Stimulated activated naive B cell treated with anti-CD40 and anti-IgM and Interleukin-4, amounts not matched to agents 10 μg/mL and 1 μg/mL and 100 μg/mL, for 72 hours (primary cell): ENCODE measurements at regions not wholly inside any gene's neighbourhood (a gene's known extent, or its start where the extent isn't known, plus 50 kb on each side); places are given as distances from the start of the nearest gene placed in this dataset.

Experiments used
- ATAC-seq, 2 donors: fragments of 150-1000 bp; cut with Tn5 transposase; replicated peaks; 2 replicates each; pipeline ENCODE4 v1.10.0; 2021; ENCODE audit warnings: moderate library complexity in 1 of 2
- DNase-seq: peaks from one replicate; pipeline ENCODE4 v3.0.0; 2021
- H3K27ac Mint-ChIP-seq: one replicate; pipeline ENCODE4 v1.8.0; 2022; ENCODE audit warnings: mild to moderate bottlenecking, mixed read lengths
- H3K27me3 Mint-ChIP-seq, 2 donors: one replicate each; pipeline ENCODE4 v1.8.0; 2022; ENCODE audit warnings: mixed read lengths in 2 of 2
- H3K36me3 Mint-ChIP-seq, 2 donors: one replicate each; pipeline ENCODE4 v1.8.0; 2022; ENCODE audit warnings: mixed read lengths in 2 of 2, mild to moderate bottlenecking in 1 of 2
- H3K4me1 Mint-ChIP-seq, 2 donors: one replicate each; pipeline ENCODE4 v1.8.0; 2022; ENCODE audit warnings: mixed read lengths in 2 of 2, mild to moderate bottlenecking in 1 of 2
- H3K4me3 Mint-ChIP-seq, 2 donors: one replicate each; pipeline ENCODE4 v1.8.0; 2022; ENCODE audit warnings: mild to moderate bottlenecking in 2 of 2, mixed read lengths in 2 of 2, moderate library complexity in 1 of 2
- H3K9me3 Mint-ChIP-seq, 2 donors: one replicate each; pipeline ENCODE4 v1.8.0; 2022; ENCODE audit warnings: mixed read lengths in 2 of 2, mild to moderate bottlenecking in 1 of 2

DNA sequence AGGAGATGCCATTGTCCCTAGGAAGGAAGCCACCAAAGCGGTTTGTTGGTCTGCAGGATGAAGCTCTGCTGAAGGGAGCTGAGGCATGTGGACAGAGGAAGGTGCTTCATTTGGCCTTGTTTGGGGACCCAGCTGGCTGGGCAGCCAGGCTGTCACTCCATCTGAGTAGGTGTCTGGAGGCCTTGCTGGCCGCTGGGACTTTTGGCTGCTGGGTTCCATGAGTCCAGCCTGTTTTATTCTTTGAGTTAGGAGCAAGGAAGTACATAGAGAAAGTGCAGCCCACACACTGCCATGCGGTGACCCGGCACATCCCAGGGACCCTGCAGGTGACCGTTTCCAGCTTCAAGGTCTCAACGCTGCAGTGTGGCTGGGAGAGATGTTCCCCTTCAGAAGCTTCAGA, 251.2 kb upstream of the IRX4 start:
- Mint-ChIP-seq H3K27ac (no peak overlapping the region), H3K27me3 (no peaks in the 10 kb centered on the region), H3K9me3 (peaks cover 4 to 8% of the 10 kb centered on the region in 2 donors), H3K36me3 (no peaks in the 10 kb centered on the region), H3K4me3 (no peak overlapping the region), H3K4me1 (peaks cover 0 to 3% of the 10 kb centered on the region in 2 donors)
- DNase-seq (no peak), ATAC-seq (no peak)

DNA sequence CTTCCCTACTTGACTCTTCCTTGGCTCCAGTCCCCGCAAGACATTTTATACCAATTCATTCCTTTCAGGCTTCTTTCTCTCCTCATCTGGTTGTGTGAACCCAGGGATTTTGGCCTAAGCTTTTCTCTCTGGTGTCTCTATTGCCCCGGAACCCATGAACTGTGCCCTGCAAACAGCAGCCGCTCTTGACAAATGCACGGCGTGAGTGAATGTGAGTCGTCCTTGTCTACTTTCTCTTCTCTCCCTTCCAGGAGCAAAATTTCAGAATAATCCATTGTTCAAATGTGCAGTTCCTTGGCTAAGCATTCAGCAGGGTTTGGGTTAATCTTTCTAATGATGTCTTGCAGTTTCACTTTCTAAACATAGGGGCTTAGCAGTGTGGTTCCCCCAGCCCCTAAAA, 250.4 kb upstream of the IRX4 start:
- ATAC-seq (no peak), DNase-seq (no peak)
- Mint-ChIP-seq H3K9me3 (peaks cover 4 to 8% of the 10 kb centered on the region in 2 donors), H3K27ac (no peak overlapping the region), H3K4me1 (peaks cover 0 to 3% of the 10 kb centered on the region in 2 donors), H3K4me3 (no peak overlapping the region), H3K36me3 (no peaks in the 10 kb centered on the region), H3K27me3 (no peaks in the 10 kb centered on the region)

DNA sequence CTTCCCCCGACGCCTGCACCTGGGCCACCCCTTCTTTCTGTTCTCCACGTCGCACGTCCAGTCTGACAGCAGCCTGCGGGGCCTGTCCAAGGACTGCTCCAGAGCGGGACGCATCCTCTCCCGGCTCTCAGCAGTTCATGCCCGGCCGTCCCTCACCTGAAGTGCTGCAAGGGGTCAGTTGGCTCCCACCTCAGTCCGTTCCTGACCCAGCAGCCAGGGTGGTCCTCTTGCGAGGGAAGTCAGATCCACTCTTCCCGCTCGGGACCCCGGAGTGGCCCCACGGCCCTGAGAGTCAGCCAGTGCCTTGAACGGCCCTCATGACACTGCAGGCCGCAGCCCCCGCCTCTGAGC, 249.7 kb upstream of the IRX4 start:
- Mint-ChIP-seq H3K36me3 (no peaks in the 10 kb centered on the region), H3K9me3 (peaks cover 4 to 8% of the 10 kb centered on the region in 2 donors), H3K27me3 (no peaks in the 10 kb centered on the region), H3K4me1 (peaks cover 0 to 3% of the 10 kb centered on the region in 2 donors), H3K4me3 (no peak overlapping the region), H3K27ac (no peak overlapping the region)
- DNase-seq = no peak
- no peak for ATAC-seq

DNA sequence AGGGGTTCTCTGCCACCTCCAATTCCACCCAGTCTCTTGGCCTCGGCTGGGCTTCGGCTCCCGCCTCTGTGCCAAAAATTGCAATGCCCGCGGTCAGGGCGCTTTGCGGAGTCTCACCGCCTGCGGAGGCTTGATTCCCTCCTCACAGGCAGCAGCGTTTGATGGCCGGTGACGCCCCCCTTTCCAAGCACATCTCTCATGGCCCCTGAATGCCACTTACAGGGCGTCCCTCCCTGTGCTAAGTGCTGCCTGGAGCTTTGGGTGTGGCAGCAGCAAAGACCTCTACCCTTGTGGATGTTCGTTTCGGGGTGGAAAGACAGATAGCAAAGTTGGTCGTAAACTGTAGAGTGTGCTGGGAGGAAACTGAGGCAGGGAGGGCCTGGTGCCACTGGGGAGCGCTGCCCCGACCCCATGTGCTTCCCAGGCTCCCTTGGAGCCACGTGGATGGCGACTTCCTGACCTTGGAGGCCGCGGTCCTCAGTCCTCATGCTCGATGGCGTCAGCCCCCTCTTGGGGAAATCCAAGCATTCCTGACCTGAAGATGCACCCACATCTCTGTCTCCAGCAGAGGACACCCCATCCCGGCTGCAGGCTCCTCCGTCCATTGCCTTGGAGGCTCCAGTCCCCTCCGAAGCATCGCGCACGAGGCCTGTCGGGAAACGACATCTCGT, 249.2 kb upstream of the IRX4 start:
- no peak for DNase-seq
- ATAC-seq = no peak
- Mint-ChIP-seq H3K4me1 (peaks cover 0 to 3% of the 10 kb centered on the region in 2 donors), H3K27ac (no peak overlapping the region), H3K4me3 (no peak overlapping the region), H3K9me3 (peaks cover 6 to 7% of the 10 kb centered on the region in 2 donors), H3K36me3 (no peaks in the 10 kb centered on the region), H3K27me3 (no peaks in the 10 kb centered on the region)

DNA sequence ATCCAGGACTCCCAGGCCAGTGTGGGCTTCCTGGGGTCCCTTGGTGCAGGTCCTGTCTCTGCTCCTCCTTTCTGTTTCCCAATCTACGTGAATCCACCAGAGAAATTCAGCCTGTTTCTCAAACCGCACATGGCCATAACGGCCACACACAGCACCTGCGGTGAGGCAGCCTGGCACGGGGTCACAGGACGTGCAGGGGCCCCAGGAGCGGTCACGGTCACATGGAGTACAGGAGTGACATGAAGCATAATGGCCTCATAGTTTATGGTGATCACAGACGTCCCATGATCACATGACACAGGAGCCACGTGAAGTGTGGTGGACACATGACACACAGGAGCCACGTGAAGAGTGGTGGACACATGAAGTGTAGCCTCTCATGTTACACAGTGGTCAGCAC, 248.5 kb upstream of the IRX4 start:
- Mint-ChIP-seq H3K4me3 (no peak overlapping the region), H3K36me3 (no peaks in the 10 kb centered on the region), H3K27me3 (no peaks in the 10 kb centered on the region), H3K9me3 (peaks cover 0 to 2% of the 10 kb centered on the region in 2 donors), H3K4me1 (no peaks in the 10 kb centered on the region), H3K27ac (no peak overlapping the region)
- DNase-seq = no peak
- no peak for ATAC-seq

DNA sequence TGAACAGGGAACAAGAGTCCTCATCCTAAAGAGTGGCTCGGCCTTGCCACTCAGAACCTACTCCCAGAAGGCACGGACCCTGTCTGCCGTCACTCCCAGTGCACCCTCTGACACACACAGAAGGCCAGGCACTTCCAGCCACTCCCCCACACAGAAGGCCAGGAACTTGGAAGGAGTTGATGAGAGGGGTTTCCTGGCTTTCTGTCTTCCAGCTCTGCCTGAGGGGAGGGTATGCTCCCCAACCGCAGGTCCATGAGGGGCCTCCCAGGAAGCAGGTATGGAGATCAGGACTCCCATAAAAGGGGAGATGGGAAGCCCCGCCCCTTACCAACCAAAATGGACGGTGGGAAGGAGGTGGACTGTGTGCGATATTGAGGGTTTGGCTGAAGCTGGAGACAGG, 247.6 kb upstream of the IRX4 start:
- peaks cover 0 to 4% of the 10 kb centered on the region in 2 donors for H3K9me3 Mint-ChIP-seq
- no peak overlapping the region for H3K27ac Mint-ChIP-seq
- H3K27me3 Mint-ChIP-seq = peaks cover 0 to 7% of the 10 kb centered on the region in 2 donors
- no peak for DNase-seq
- H3K36me3 Mint-ChIP-seq = no peaks in the 10 kb centered on the region
- ATAC-seq = no peak
- no peak overlapping the region for H3K4me3 Mint-ChIP-seq
- H3K4me1 Mint-ChIP-seq = no peaks in the 10 kb centered on the region

DNA sequence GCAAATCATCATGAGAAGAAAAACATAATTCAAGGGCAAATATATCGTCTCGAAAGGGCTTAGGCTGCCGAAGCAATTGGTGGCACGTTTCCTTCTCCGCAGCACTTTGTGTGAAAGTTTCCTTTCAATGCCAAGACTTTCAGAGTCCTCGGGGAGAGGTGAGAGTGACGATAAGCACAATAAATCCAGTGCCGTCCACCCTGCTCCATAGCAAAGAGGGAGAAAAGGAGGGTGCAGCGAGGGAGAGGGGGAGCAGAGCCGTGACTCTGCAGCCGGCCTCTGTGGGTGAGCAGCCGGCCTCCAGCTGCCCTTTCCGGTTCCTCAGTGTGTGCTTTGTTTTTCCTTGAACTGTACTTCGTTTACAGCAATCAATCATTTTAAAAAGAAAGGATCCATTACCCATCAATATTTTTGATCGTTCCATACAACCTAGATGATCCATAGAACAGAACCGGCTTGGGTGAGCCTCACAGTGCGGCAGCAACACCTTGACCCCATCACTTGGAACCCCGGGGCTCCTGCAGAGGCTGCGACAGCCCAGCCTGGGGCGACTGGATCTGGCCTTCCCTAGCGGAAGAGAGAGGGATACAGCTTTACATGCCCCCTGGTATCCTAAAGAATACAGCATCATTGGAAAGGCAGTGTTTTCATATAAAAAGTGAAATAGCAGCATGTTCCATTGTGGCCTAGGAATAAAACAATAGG, 247.0 kb upstream of the IRX4 start:
- H3K4me3 Mint-ChIP-seq = no peak overlapping the region
- ATAC-seq (no peak), DNase-seq (no peak)
- H3K36me3 Mint-ChIP-seq = no peaks in the 10 kb centered on the region
- H3K27ac Mint-ChIP-seq = no peak overlapping the region
- H3K27me3 Mint-ChIP-seq = peaks cover 0 to 8% of the 10 kb centered on the region in 2 donors
- H3K9me3 Mint-ChIP-seq = peaks cover 0 to 4% of the 10 kb centered on the region in 2 donors
- H3K4me1 Mint-ChIP-seq = no peaks in the 10 kb centered on the region

DNA sequence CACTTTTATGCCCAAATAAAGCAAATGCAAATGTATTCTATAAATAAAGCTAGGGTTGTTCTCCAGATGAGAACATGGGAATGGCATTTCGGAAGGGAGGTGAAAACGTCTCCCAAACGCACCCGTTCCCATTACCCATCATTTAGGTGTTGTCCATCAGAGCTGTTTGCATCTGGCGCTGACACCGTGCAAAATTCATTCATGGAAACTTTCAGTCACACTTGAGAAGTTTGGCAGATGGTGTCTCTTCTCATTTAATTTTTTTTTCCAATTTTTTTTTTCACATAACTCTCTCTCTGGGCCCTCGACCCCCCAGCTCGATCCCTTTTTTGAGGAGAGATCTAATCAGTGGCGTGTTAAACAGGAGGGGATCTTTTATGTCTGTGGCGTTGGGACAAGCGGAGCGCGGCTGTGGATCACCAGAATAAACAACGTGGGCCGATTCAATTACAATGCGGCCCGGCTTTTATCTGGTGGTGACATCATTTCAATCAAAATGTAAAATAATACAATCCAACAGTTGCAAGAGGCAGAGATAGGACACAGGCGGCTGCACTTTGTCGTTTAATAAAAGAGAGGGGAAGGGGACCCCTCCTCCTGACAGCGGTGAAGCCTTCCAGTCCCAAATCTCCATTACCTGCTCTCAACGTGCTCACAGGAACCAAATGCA, 246.1 kb upstream of the IRX4 start:
- no peaks in the 10 kb centered on the region for H3K4me1 Mint-ChIP-seq
- H3K27ac Mint-ChIP-seq = no peak overlapping the region

DNA sequence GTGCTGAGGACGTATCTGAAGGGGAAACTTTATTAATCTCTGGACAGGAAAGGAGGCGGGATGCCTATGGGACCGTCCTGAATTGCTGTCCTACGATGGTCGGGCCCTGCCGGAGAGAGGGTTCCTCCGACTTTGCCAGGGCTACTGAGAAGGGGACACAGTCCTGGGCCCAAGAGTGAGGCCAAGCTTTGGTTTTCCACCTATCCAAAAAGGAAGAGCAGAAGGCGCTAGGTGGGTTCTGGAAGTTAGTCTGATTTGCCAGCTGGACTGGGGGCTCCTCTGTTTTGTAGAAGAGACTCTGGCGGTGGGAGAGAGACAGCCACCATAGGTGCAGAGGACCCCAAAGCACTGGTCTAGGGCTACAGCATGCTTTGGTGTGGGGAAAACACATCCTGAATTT, 243.8 kb upstream of the IRX4 start:
- no peaks in the 10 kb centered on the region for H3K4me1 Mint-ChIP-seq
- DNase-seq (no peak), ATAC-seq (no peak)
- peaks cover 6% of the 10 kb centered on the region in 2 donors for H3K9me3 Mint-ChIP-seq
- H3K27ac Mint-ChIP-seq = no peak overlapping the region
- no peak overlapping the region for H3K4me3 Mint-ChIP-seq
- H3K27me3 Mint-ChIP-seq = peaks cover 0 to 8% of the 10 kb centered on the region in 2 donors
- no peaks in the 10 kb centered on the region for H3K36me3 Mint-ChIP-seq

More for the DNA sequence above, 246.1 kb upstream of the IRX4 start:
- Mint-ChIP-seq H3K9me3 (peaks cover 0 to 4% of the 10 kb centered on the region in 2 donors), H3K36me3 (no peaks in the 10 kb centered on the region), H3K27me3 (peaks cover 0 to 8% of the 10 kb centered on the region in 2 donors), H3K4me3 (no peak overlapping the region)
- DNase-seq (no peak), ATAC-seq (no peak)

DNA sequence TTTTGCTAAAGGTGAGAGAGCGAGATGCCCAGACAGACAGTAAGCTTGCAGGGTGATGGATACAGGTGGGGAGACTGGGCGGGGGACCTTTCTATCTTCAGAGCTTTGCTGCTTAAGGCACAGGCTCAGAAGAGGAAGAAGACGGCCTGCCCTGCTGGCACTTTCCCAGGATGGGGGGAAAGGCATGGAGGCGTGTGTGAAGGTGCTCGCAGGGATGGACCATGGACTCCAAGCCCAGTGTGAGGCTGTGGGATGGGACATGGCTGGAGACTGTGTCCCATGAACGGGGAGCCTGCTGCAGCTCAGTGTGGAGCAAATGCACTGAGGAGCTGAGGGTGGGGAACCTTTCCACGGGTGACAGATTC, 243.2 kb upstream of the IRX4 start:
- no peak for DNase-seq
- Mint-ChIP-seq H3K4me1 (no peaks in the 10 kb centered on the region), H3K4me3 (no peak overlapping the region), H3K27ac (no peak overlapping the region), H3K36me3 (no peaks in the 10 kb centered on the region), H3K27me3 (peaks cover 0 to 8% of the 10 kb centered on the region in 2 donors), H3K9me3 (peaks cover 6% of the 10 kb centered on the region in 2 donors)
- no peak for ATAC-seq

DNA sequence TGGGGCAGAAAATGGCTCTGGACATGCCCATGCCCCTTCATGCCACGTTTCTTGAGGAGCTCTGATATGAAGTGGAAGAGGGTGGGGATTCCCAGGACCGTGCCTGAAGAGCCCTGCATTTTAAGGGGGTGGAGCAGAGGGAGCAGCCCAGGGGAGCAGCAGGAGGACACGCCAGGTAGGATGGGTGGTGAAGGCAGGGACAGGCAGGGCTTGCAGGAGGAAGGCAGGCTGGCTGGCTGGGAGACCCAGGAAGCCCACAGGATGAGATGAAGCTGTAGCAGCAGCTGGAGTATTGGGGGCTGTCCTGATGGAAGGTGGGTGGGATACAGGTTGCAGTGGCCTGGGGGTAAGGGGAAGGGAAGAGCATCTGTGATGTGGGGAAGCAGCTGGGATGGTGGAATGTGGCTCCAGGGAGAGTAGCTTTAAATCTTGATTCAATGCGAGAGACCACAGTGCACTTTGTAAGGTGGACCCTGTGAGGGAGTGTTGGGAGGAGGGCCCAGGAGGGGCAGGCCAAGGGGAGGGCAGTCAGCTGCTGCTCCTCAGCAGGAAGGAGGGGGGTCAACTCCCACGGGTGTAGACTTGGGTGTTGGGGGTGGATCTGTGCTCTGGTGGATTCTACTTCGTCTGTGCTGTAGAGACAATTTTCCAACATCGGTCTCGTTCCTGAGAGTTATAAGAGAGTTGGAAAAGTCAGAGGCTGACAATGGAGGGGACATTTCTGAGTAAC, 242.6 kb upstream of the IRX4 start:
- Mint-ChIP-seq H3K27ac (no peak overlapping the region), H3K27me3 (peaks cover 0 to 8% of the 10 kb centered on the region in 2 donors), H3K4me3 (no peak overlapping the region), H3K36me3 (no peaks in the 10 kb centered on the region), H3K4me1 (no peaks in the 10 kb centered on the region), H3K9me3 (peaks cover 6 to 8% of the 10 kb centered on the region in 2 donors)
- no peak for ATAC-seq
- no peak for DNase-seq

DNA sequence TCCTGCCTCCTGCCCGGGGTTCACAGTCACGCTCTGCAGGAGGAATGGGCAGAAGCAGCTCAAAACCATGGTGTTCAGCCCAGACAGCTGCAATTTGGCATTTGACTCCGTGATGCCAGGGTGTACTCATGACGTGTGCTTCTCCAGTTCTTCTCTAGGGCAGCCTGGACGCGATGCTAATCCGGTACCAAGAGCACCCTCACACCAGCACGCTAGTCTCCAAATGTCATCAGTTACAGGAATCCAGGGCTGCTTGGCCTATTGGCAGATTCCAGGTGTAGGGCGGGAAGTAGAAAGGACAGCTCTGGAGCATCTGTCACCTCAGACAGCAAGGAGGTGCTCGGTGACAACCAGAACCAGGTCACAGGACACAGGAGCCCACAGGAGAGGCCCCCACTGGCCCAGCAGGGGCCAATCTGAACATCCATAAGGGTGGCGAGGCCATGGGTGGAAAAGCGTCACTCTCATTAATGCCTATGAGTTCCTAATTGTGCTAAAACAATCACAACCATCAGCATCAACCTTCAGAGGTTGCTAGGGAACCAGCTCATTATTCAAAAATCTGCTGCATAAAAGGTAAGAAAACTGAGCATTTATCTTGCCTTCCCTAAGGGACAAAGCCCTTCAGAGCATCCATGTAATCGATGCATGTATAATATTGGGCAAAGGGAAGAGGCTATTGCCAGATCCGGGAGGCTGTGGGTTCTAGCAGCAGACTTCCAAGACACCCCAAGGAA, 241.9 kb upstream of the IRX4 start:
- H3K4me1 Mint-ChIP-seq = no peaks in the 10 kb centered on the region
- DNase-seq (no peak), ATAC-seq (no peak)
- H3K27ac Mint-ChIP-seq = no peak overlapping the region
- peaks cover 6 to 8% of the 10 kb centered on the region in 2 donors for H3K9me3 Mint-ChIP-seq
- no peaks in the 10 kb centered on the region for H3K36me3 Mint-ChIP-seq
- no peak overlapping the region for H3K4me3 Mint-ChIP-seq
- peaks cover 0 to 8% of the 10 kb centered on the region in 2 donors for H3K27me3 Mint-ChIP-seq

DNA sequence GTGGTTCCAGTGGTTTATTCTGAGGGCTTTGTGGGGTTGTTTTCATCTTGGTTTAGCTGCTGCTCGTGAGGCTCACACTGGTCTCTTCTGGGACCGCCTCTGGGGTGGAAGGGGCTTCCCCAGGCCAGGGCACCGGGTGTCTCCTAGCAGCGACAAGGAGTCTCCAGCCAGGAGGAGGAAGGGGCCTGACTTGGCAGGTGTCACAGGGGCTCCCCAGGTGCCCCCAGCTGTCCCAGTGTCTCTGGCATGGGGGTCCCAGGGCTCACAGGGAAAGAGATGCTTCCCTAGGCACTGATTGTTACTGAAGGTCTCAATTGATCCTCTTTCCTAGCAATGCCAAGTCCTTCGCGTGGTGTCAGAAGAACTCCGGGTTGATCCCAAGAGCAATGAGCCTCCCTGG, 241.1 kb upstream of the IRX4 start:
- Mint-ChIP-seq H3K36me3 (no peaks in the 10 kb centered on the region), H3K27me3 (peaks cover 0 to 8% of the 10 kb centered on the region in 2 donors), H3K27ac (no peak overlapping the region), H3K4me1 (no peaks in the 10 kb centered on the region), H3K9me3 (peaks cover 6 to 8% of the 10 kb centered on the region in 2 donors), H3K4me3 (no peak overlapping the region)
- no peak for ATAC-seq
- no peak for DNase-seq

DNA sequence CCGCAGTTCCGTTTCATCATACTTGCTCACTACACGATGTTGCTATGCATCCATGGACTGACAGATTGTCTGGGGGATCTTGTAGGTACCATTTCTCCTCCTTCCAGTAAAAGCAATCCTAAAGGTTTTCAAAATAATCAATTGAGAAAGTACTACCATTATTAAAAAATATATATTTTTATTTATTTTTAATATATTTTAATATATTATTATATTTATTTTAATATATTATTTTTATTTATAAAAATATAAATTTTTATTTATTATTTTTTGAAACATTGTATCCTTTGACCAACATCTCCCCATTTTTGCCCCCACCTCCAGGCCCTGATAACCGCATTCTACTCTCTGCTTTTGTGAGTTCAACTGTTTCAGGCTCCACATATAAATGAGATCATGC, 237.6 kb upstream of the IRX4 start:
- Mint-ChIP-seq H3K27ac (no peak overlapping the region), H3K4me3 (no peak overlapping the region)

More for the DNA sequence above, 237.6 kb upstream of the IRX4 start:
- DNase-seq (no peak), ATAC-seq (no peak)
- H3K9me3 Mint-ChIP-seq = peaks cover 4 to 6% of the 10 kb centered on the region in 2 donors
- no peaks in the 10 kb centered on the region for H3K36me3 Mint-ChIP-seq
- H3K27me3 Mint-ChIP-seq = peaks cover 0 to under 1% of the 10 kb centered on the region in 2 donors
- no peaks in the 10 kb centered on the region for H3K4me1 Mint-ChIP-seq
